ENCODE measurements at regions not wholly inside any gene's neighbourhood (a gene's known extent, or its start where the extent isn't known, plus 50 kb on each side); places are given as distances from the start of the nearest gene placed in this dataset.

DNA sequence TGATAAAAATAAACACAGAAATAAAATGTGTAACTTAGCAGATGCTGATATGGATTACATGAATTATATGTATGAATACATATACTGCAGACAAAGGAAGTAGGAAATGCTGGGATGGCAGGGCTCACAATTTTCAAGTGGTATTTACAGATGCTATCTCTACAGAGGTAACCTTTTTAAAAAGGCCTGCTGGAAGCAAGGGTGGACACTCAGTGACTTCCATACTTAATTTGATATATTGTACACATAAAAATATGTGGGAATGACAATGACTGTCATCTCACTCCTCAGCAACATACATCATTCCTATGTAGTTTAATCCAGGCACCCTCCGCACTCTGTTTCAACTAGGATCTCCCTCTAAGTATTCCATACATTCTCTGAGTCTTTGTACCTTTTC lies 452.9 kb downstream of the DTHD1 start:
- TF ChIP-seq RCOR1 (IDR thresholded peaks at IDR 0.05; ENCODE audit: borderline replicate concordance in 1 of 2, low read depth in 2 of 2, low read length in 2 of 2) (no peak), FOXJ2 (tag; IDR thresholded peaks at IDR 0.05) (no peak), SREBF2 (CRISPR knock-in tag; IDR thresholded peaks at IDR 0.05) (no peak), SMC3 (conservative IDR thresholded peaks at IDR 0.05; ENCODE audit: insufficient read depth, low read depth, low read length) (no peak), ZNF511 (CRISPR knock-in tag; IDR thresholded peaks at IDR 0.05) (no peak), POLR2AphosphoS5 (IDR thresholded peaks at IDR 0.05; ENCODE audit: control insufficient read depth, insufficient read depth, low read depth, low read length) (no peak), MEF2A (IDR thresholded peaks at IDR 0.05; ENCODE audit: control insufficient read depth, low read depth, low read length) (no peak), RAD21 (CRISPR knock-in tag; conservative IDR thresholded peaks at IDR 0.05 in 1 of 2, IDR thresholded peaks at IDR 0.05 in 1 of 2) (no peak), JUND (IDR thresholded peaks at IDR 0.05; ENCODE audit: borderline replicate concordance, low read depth, low read length) (no peak), JUND (tag; IDR thresholded peaks at IDR 0.05; ENCODE audit: borderline replicate concordance, low read depth, low read length) (no peak), CTCF (IDR thresholded peaks at IDR 0.05 in 2 of 3, conservative IDR thresholded peaks at IDR 0.05 in 1 of 3; ENCODE audit: insufficient read depth in 2 of 3, low read depth in 1 of 3, low read length in 3 of 3) (no peak), CHD2 (IDR thresholded peaks at IDR 0.05; ENCODE audit: low read depth, low read length) (no peak)
- TF ChIP-seq, protein P1, sequence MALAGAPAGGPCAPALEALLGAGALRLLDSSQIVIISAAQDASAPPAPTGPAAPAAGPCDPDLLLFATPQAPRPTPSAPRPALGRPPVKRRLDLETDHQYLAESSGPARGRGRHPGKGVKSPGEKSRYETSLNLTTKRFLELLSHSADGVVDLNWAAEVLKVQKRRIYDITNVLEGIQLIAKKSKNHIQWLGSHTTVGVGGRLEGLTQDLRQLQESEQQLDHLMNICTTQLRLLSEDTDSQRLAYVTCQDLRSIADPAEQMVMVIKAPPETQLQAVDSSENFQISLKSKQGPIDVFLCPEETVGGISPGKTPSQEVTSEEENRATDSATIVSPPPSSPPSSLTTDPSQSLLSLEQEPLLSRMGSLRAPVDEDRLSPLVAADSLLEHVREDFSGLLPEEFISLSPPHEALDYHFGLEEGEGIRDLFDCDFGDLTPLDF (CRISPR knock-in tag; IDR thresholded peaks at IDR 0.05), result no peak
